Liver (tissue), 8 donors: ENCODE measurements at regions not wholly inside any gene's neighbourhood (a gene's known extent, or its start where the extent isn't known, plus 50 kb on each side); places are given as distances from the start of the nearest gene placed in this dataset.

Experiments
- DNase-seq: peaks from one replicate; pipeline ENCODE4 v3.0.0-alpha.2; 2017; ENCODE audit warnings: low spot score
- H3K27ac ChIP-seq, 2 donors: one replicate each; pipeline ENCODE4 v1.7.0; 2013; ENCODE audit warnings: inconsistent platforms in 2 of 2, low read length in 2 of 2, control low read depth in 1 of 2, low read depth in 1 of 2, mild to moderate bottlenecking in 1 of 2
- H3K27me3 ChIP-seq, 4 donors: one replicate each; pipeline versions ENCODE4 v1.6.1 to v1.7.0; 2013; ENCODE audit warnings: low read length in 3 of 4, inconsistent platforms in 1 of 4, mild to moderate bottlenecking in 1 of 4, moderate library complexity in 1 of 4; ENCODE audit not compliant: control insufficient read depth in 4 of 4, insufficient read depth in 4 of 4
- H3K36me3 ChIP-seq, 4 donors: one replicate each; pipeline versions ENCODE4 v1.6.1 to v1.7.0; 2013; ENCODE audit warnings: low read length in 3 of 4, mild to moderate bottlenecking in 3 of 4, low read depth in 1 of 4, moderate library complexity in 1 of 4; ENCODE audit not compliant: control insufficient read depth in 4 of 4, insufficient read depth in 3 of 4
- H3K4me1 ChIP-seq, 4 donors: one replicate each; pipeline versions ENCODE4 v1.6.1 to v1.7.0; 2013; ENCODE audit warnings: low read length in 3 of 4, mild to moderate bottlenecking in 3 of 4, moderate library complexity in 1 of 4; ENCODE audit not compliant: control insufficient read depth in 4 of 4, insufficient read depth in 4 of 4
- H3K4me3 ChIP-seq, 3 donors: one replicate each; pipeline versions ENCODE4 v1.6.1 to v1.7.0; 2013; ENCODE audit warnings: low read length in 3 of 3, control low read depth in 1 of 3, low read depth in 1 of 3, mild to moderate bottlenecking in 1 of 3
- H3K9ac ChIP-seq, 2 donors: one replicate each; pipeline ENCODE4 v1.7.0; 2013; ENCODE audit warnings: low read length in 2 of 2, mild to moderate bottlenecking in 2 of 2, moderate library complexity in 2 of 2, control low read depth in 1 of 2, low read depth in 1 of 2
- H3K9me3 ChIP-seq, 4 donors: one replicate each; pipeline versions ENCODE4 v1.6.1 to v1.7.0; 2013; ENCODE audit warnings: low read length in 3 of 4; ENCODE audit not compliant: control insufficient read depth in 4 of 4
- ATF3 ChIP-seq: IDR thresholded peaks from 2 replicates; pipeline ENCODE4 v1.6.1; 2016; ENCODE audit warnings: antibody characterized with exemption
- CTCF ChIP-seq: fragments of 150-350 bp; IDR thresholded peaks from 2 replicates; pipeline ENCODE4 v1.5.1; 2017; ENCODE audit warnings: improper control_type of control experiment, low read depth, low read length; ENCODE audit not compliant: missing input control
- EGR1 ChIP-seq, 2 donors: IDR thresholded peaks; 2 replicates each; pipeline ENCODE4 v1.6.1; 2016 to 2018; ENCODE audit warnings: antibody characterized with exemption in 2 of 2, low read depth in 2 of 2
- FOXA1 ChIP-seq: IDR thresholded peaks from 2 replicates; pipeline ENCODE4 v1.6.1; 2016; ENCODE audit warnings: antibody characterized with exemption
- FOXA2 ChIP-seq: IDR thresholded peaks from 2 replicates; pipeline ENCODE4 v1.6.1; 2016; ENCODE audit warnings: antibody characterized with exemption
- GABPA ChIP-seq, 2 donors: IDR thresholded peaks in 1 of 2; conservative IDR thresholded peaks in 1 of 2; 2 replicates each; pipeline ENCODE4 v1.6.1; 2016; ENCODE audit warnings: antibody characterized with exemption in 2 of 2, mild to moderate bottlenecking in 1 of 2, moderate library complexity in 1 of 2
- HNF4A ChIP-seq, 2 donors: conservative IDR thresholded peaks; 2 replicates each; pipeline ENCODE4 v1.6.1; 2016; ENCODE audit warnings: antibody characterized with exemption in 2 of 2, mild to moderate bottlenecking in 2 of 2
- HNF4G ChIP-seq: IDR thresholded peaks from 2 replicates; pipeline ENCODE4 v1.6.1; 2016; ENCODE audit warnings: antibody characterized with exemption
- MAX ChIP-seq: IDR thresholded peaks from 2 replicates; pipeline ENCODE4 v1.6.1; 2016; ENCODE audit warnings: antibody characterized with exemption
- NR2F2 ChIP-seq: IDR thresholded peaks from 2 replicates; pipeline ENCODE4 v1.6.1; 2016; ENCODE audit warnings: antibody characterized with exemption
- REST ChIP-seq: IDR thresholded peaks from 2 replicates; pipeline ENCODE4 v1.6.1; 2016; ENCODE audit warnings: antibody characterized with exemption, mild to moderate bottlenecking
- RXRA ChIP-seq, 2 donors: IDR thresholded peaks; 2 replicates each; pipeline ENCODE4 v1.6.1; 2017 to 2018; ENCODE audit warnings: antibody characterized with exemption in 2 of 2, mild to moderate bottlenecking in 1 of 2
- SP1 ChIP-seq: IDR thresholded peaks from 2 replicates; pipeline ENCODE4 v1.6.1; 2018; ENCODE audit warnings: antibody characterized with exemption, mild to moderate bottlenecking
- TAF1 ChIP-seq: conservative IDR thresholded peaks from 2 replicates; pipeline ENCODE4 v1.6.1; 2016; ENCODE audit warnings: antibody characterized with exemption, mild to moderate bottlenecking
- ZBTB33 ChIP-seq: IDR thresholded peaks from 2 replicates; pipeline ENCODE4 v1.6.1; 2016; ENCODE audit warnings: antibody characterized with exemption
- WGBS: extraction: QIAGEN DNeasy Blood & Tissue Kit; methylation state at CpG from one replicate; pipeline ENCODE4 v1.1.7; 2013; 5-methylcytosine and 5-hydroxymethylcytosine counted together
- donor health status: healthy.
- donor health status: healthy.
- donor health status: healthy.
- donor health status: healthy.
- donor health status: healthy.

GRCh38 chr11:27570542-27570941 is 64.0 kb upstream of the LIN7C start (continued):
- TF ChIP-seq ZBTB33: no peak
- TF ChIP-seq RXRA (IDR thresholded peaks at IDR 0.05): no peak
- TF ChIP-seq GABPA (IDR thresholded peaks at IDR 0.05 in 1 of 2, conservative IDR thresholded peaks at IDR 0.05 in 1 of 2): no peak
- TF ChIP-seq HNF4G: no peak
- no peak for TF ChIP-seq FOXA1

GRCh38 chr11:27563641-27564040 is 57.1 kb upstream of the LIN7C start:
- WGBS: 75% methylated on average over 3 of the region's 3 CpGs
- Histone ChIP-seq H3K36me3 (no peaks in the 10 kb centered on the region), H3K9ac (no peak overlapping the region), H3K4me3 (no peak overlapping the region), H3K27me3 (no peaks in the 10 kb centered on the region), H3K4me1 (no peaks in the 10 kb centered on the region), H3K27ac (no peak overlapping the region), H3K9me3 (no peaks in the 10 kb centered on the region)
- no peak for TF ChIP-seq CTCF
- TF ChIP-seq REST: no peak
- no peak for TF ChIP-seq SP1
- TF ChIP-seq EGR1 (IDR thresholded peaks at IDR 0.05; ENCODE audit: low read depth in 2 of 2): no peak
- TF ChIP-seq MAX: no peak
- TF ChIP-seq NR2F2: no peak
- no peak for TF ChIP-seq TAF1
- no peak for TF ChIP-seq HNF4A (conservative IDR thresholded peaks at IDR 0.05)
- TF ChIP-seq ATF3: no peak
- TF ChIP-seq FOXA2: no peak
- DNase-seq: no peak

GRCh38 chr11:27563201-27563600 is 56.6 kb upstream of the LIN7C start:
- Histone ChIP-seq H3K9me3 (no peaks in the 10 kb centered on the region), H3K27me3 (no peaks in the 10 kb centered on the region), H3K27ac (no peak overlapping the region), H3K4me3 (no peak overlapping the region), H3K36me3 (no peaks in the 10 kb centered on the region), H3K4me1 (no peaks in the 10 kb centered on the region), H3K9ac (no peak overlapping the region)
- TF ChIP-seq FOXA1: no peak
- TF ChIP-seq FOXA2: no peak
- no peak for TF ChIP-seq HNF4A (conservative IDR thresholded peaks at IDR 0.05)
- no peak for TF ChIP-seq HNF4G
- TF ChIP-seq NR2F2: no peak
- TF ChIP-seq GABPA (IDR thresholded peaks at IDR 0.05 in 1 of 2, conservative IDR thresholded peaks at IDR 0.05 in 1 of 2): no peak
- TF ChIP-seq ATF3: no peak
- no peak for TF ChIP-seq EGR1 (IDR thresholded peaks at IDR 0.05; ENCODE audit: low read depth in 2 of 2)
- no peak for DNase-seq
